ENCODE measurements at regions not wholly inside any gene's neighbourhood (a gene's known extent, or its start where the extent isn't known, plus 50 kb on each side); places are given as distances from the start of the nearest gene placed in this dataset.
"Not testable (repeated sequence)": the region's sequence is repeated elsewhere in the genome, so short reads cannot be mapped to it uniquely, and the experiment has no call there.

GRCh38 chr2:219727771-219728429 is 100.5 kb downstream of the SLC4A3 start:
- DNase-seq = peak; percentile 43

DNA sequence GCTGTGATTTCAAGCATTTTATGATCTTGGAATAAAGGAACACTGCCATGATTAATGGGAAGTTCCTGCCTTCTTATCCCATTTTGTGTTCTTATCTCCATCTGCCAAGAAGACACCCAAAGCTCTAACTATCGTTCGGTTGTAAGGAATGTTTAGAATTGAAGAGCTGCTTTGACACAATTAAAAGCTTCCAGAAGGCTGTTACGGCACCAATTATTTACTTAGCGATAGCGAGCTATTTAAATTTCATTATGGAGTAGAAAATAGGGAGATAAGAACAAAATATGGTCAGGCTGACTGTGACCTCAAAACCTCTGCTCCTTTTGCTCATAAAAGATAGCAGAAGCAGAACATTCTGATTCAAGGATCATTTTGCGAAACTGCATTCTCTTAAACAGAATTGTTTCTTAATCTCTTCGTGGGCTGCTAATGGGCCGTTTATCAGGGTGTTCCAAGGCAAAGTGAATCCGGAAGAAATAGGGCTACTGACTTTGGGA is 101.6 kb downstream of the SLC4A3 start:
- peak; percentile 42 for DNase-seq

- DNase-seq = peak; percentile 26
Measured at GRCh38 chr2:219731173-219731572, 103.7 kb downstream of the SLC4A3 start.

DNA sequence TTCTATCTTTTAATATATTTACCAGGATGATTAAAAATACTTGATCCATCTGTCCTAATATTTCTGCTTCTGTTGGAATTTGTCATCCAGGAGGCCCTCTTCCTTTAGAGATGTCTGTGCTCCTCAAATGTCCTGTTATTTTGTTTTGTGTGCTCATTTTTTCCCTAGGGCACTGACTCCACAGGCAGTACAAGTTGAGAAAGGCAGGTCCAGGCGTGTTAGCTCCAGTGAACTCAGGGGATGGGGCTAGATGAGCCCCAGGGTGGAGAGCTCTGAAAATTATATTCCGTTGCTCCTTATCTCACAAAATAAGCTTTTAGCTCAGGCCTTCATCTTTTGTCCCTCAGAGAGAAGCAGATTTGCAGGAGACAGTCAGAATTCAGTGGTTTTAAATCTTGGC is 105.7 kb downstream of the SLC4A3 start:
- no peak for DNase-seq

- DNase-seq = no peak
Measured at GRCh38 chr2:219733746-219734145, 106.3 kb downstream of the SLC4A3 start.

DNA sequence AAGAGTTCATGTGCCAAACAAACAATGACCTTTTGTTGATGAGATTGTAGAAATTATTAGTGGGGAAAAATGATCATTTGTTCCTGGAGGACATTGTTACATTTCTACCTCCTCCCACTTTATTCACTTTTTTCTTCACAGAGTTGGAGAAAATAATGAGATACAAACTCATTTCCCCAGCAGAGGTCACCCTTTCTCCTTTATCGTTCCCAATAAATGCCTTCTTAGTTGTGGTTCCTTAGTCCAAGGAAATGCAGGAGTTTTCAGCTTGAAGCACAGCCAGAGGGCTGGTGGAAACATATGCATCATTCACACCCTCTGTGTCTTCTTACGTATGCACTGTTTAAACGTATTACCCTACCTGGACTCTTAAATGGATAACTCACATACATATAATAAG is 108.8 kb downstream of the SLC4A3 start:
- DNase-seq = no peak

DNA sequence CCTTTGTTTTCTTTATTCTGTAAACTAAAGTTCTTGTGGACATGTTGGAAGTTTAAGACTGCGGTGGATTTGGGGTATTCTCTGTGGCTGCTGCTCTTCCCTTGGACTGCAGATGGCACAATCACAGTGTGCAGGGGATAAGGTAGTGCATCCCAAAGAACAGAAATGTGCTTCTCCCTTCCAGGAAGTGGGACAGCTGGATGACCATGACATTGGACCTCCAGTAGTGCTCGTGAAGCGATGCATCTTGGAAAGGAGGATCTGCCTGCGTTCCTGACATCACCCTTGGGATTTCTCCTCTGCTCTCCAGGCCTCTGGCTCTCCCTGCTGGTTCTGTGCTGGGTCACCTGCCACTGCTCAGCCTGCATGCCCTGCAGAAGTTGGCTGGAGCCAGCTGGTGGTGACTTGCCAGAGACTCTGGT is 109.9 kb downstream of the SLC4A3 start:
- peak; percentile 59 for DNase-seq

- DNase-seq = no peak
Measured at GRCh38 chr2:219739066-219739465, 111.6 kb downstream of the SLC4A3 start.

- no peak for DNase-seq
Measured at GRCh38 chr2:219739866-219740440, 112.5 kb downstream of the SLC4A3 start.

- no peak for DNase-seq
Measured at GRCh38 chr2:219743548-219743947, 116.1 kb downstream of the SLC4A3 start.

DNA sequence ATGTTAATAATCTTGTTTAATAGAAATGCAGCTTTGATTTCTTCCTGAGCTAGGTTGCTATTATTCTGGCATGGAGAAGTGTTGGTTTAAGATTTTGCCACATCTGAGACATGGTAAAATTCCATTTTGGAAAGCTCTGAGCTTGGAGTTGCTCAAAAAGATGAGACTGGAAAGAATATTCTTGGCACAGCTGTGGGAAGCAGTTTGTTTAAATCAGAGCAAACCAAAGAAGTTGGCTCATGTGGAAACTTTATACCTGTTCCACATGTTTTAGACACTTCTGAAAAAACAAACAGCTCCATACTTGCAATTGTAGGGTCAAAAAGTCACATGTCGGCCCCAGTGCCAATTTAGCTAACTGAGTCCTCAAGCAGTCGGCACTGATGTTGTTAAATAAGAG is 116.6 kb downstream of the SLC4A3 start:
- DNase-seq = no peak

- DNase-seq = no peak
Measured at GRCh38 chr2:219744600-219744999, 117.2 kb downstream of the SLC4A3 start.

GRCh38 chr2:219747637-219748036 is 120.2 kb downstream of the SLC4A3 start:
- no peak for DNase-seq

GRCh38 chr2:219748671-219749570 is 121.5 kb downstream of the SLC4A3 start:
- no peak for DNase-seq

DNA sequence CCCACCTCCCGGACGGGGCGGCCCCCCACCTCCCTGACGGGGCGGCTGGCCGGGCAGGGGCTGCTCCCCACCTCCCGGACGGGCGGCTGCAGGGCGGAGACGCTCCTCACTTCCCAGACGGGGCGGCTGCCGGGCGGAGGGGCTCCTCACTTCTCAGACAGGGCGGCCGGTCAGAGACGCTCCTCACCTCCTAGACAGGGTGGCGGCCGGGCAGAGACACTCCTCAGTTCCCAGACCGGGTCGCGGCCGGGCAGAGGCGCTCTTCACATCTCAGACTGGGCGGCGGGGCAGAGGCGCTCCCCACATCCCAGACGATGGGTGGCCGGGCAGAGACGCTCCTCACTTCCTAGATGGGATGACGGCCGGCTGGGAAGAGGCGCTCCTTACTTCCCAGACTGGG is 123.7 kb downstream of the SLC4A3 start:
- DNase-seq = not testable (repeated sequence)

GRCh38 chr2:219752726-219753125 is 125.3 kb downstream of the SLC4A3 start:
- DNase-seq = no peak

DNA sequence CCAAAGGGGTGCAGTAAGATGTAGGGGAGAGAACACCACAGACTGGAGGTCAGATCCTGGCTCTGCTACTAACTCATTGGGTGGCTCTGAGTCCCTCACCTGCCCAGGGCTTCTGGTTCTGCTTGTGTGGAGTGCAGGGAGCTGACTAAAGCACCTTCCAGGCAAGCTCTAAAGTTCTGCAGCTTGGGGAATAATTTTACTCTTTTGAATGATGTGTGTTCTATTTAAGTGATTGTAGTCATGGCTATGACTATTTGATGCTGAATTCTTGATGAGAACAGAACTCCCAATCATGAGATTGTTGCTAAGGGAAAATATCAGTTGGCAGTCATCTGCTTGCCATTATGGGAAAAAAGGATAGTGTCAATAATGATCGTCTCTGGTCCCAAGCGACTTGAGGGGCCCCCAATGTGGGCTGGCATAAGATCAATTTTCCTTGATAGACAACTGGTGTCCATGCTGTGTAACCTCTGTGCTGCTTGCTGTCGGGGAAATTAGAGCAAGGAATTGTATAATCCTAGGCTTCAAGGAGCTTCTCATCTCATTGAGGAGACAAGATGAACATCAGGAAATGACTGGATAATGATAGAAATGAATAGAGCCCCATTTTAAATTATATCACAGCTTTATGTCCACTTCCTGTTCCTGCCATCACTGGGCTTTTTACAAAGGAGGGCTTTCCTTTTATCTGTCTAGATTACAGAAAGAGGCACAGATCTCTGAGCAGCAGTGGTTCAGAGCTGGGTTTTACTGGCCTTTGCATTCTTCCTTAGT is 131.7 kb downstream of the SLC4A3 start:
- DNase-seq = no peak

- DNase-seq = no peak
Measured at GRCh38 chr2:219759801-219760200, 132.4 kb downstream of the SLC4A3 start.

GRCh38 chr2:219765231-219765911 is 137.9 kb downstream of the SLC4A3 start:
- DNase-seq = no peak

GRCh38 chr2:219766658-219767057 is 139.2 kb downstream of the SLC4A3 start:
- no peak for DNase-seq

DNA sequence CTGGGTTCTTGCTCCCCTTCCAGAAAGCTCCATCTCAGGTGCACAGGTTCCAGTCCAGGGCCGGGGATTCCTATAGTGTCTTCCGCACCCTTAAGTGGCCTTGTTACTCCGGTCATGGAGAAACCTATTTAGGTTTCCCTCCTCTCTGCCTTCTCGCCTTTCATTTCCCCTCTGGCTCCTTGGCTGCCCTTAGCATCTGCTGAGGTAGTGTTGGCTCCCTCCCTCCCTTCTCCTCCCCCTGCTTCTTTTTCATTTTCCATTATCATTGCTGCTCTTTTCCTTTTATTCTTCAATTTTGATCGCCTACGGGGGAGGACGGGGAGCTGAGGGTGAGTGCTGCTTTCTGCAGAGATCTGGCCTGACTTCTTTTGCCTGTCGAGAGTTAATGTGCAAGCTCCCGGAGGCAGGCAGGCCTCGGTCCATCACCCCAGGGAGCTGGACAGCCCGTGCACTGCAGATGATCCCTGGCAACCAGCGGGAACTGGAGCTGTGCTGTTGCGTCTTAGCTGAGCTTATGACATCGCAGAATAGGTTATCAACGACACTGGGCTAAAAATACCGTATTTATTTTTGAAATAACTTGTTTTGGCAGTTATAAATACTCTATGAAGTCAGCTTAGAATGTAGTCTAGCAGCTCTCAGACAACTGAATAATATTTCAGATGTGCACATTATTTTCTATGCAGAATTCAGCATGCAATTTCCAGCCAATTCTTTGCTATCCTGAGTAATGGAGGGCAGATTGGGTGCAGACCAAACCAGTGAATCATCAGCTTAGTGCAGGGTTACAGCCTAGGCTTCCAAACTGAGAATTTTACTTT is 141.9 kb downstream of the SLC4A3 start:
- no peak for DNase-seq
